Stomach (tissue), 8 donors: ENCODE measurements at regions not wholly inside any gene's neighbourhood (a gene's known extent, or its start where the extent isn't known, plus 50 kb on each side); places are given as distances from the start of the nearest gene placed in this dataset.
"Not testable (repeated sequence)": the region's sequence is repeated elsewhere in the genome, so short reads cannot be mapped to it uniquely, and the experiment has no call there.

ENCODE experiments used
- DNase-seq, 2 donors: peaks; one replicate each; pipeline versions ENCODE4 v3.0.0 to v3.0.0-alpha.2; 2013 to 2019
- H3K27ac ChIP-seq, 5 donors: fragments of 200-600 bp in 4 of 5; sonication (generic) in 4 of 5; one replicate each; pipeline ENCODE4 v1.5.1; 2013 to 2019; ENCODE audit warnings: mild to moderate bottlenecking in 1 of 5, moderate library complexity in 1 of 5
- H3K27me3 ChIP-seq, 3 donors: fragments of 200-600 bp; sonication (generic); one replicate each; pipeline ENCODE4 v1.5.1; 2017 to 2019; ENCODE audit warnings: mixed run types in 1 of 3
- H3K36me3 ChIP-seq, 4 donors: fragments of 200-600 bp; sonication (generic); 1 replicate in 3 of 4; 2 replicates in 1 of 4; pipeline ENCODE4 v1.5.1; 2016 to 2019
- H3K4me1 ChIP-seq, 4 donors: fragments of 200-600 bp; sonication (generic); one replicate each; pipeline ENCODE4 v1.5.1; 2016 to 2019
- H3K4me3 ChIP-seq, 4 donors: fragments of 200-600 bp; sonication (generic) in 3 of 4; one replicate each; pipeline ENCODE4 v1.5.1; 2016 to 2019; ENCODE audit warnings: mild to moderate bottlenecking in 1 of 4
- H3K9me3 ChIP-seq, 4 donors: fragments of 200-600 bp; sonication (generic); one replicate each; pipeline ENCODE4 v1.5.1; 2016 to 2019
- CTCF ChIP-seq, 7 experiments: fragments of 450-650 bp in 4 of 7; fragments of 200-600 bp in 3 of 7; sonication (generic) in 3 of 7; IDR thresholded peaks; one replicate each; pipeline ENCODE4 v1.5.1; 2016 to 2019; ENCODE audit warnings: antibody characterized with exemption in 7 of 7, control low read depth in 2 of 7, mild to moderate bottlenecking in 1 of 7
- EP300 ChIP-seq: sonication (generic); formaldehyde crosslinking; IDR thresholded peaks from one replicate; pipeline ENCODE4 v1.6.1; 2017; ENCODE audit warnings: antibody characterized with exemption
- POLR2A ChIP-seq, 4 donors: fragments of 450-650 bp; IDR thresholded peaks; one replicate each; pipeline ENCODE4 v1.6.1; 2016; ENCODE audit warnings: antibody characterized with exemption in 4 of 4, control low read depth in 2 of 4, mild to moderate bottlenecking in 1 of 4, moderate library complexity in 1 of 4
- POLR2AphosphoS5 ChIP-seq, 3 donors: sonication (generic); formaldehyde crosslinking; IDR thresholded peaks; one replicate each; pipeline ENCODE4 v1.6.1; 2016; ENCODE audit warnings: antibody characterized with exemption in 3 of 3
- WGBS, 5 donors: extraction: QIAGEN DNeasy Blood & Tissue Kit in 3 of 5; methylation state at CpG; one replicate each; pipeline versions ENCODE4 v1.1.5 to v1.1.7; 2013 to 2018; 5-methylcytosine and 5-hydroxymethylcytosine counted together
- intact Hi-C: fragments of 100-400 bp; cut with DNase I; formaldehyde crosslinking; loops from one replicate; pipeline ENCODE4 v1.15.1; 2023; ENCODE audit warnings: low total_unique reads
- donor health status: healthy with polysubstance abuse.
- donor health status: Bipolar disorder and iron deficiency.
- donor health status: healthy.

GRCh38 chr1:188006354-188006753, 1177.6 kb downstream of the PLA2G4A start:
- Histone ChIP-seq H3K27me3 (no peaks in the 10 kb centered on the region), H3K9me3 (peaks cover 0 to 7% (median 0%) of the 10 kb centered on the region in 4 donors), H3K27ac (no peak overlapping the region), H3K4me3 (no peak overlapping the region), H3K4me1 (no peaks in the 10 kb centered on the region), H3K36me3 (no peaks in the 10 kb centered on the region)
- 42 to 63% (median 58%) methylated on average over 1 of the region's 1 CpG for WGBS, 5 donors
- no peak for DNase-seq
- intact Hi-C loops: no loop called here
- TF ChIP-seq POLR2AphosphoS5 (IDR thresholded peaks at IDR 0.05) (no peak), POLR2A (IDR thresholded peaks at IDR 0.05) (no peak), CTCF (IDR thresholded peaks at IDR 0.05) (no peak), EP300 (no peak)

GRCh38 chr1:188013222-188013849, 1184.6 kb downstream of the PLA2G4A start:
- H3K4me3 ChIP-seq, H3K9me3 ChIP-seq, H3K36me3 ChIP-seq, H3K4me1 ChIP-seq, H3K27me3 ChIP-seq, DNase-seq, intact Hi-C loops, H3K27ac ChIP-seq: not testable (repeated sequence)
- 91 to 95% (median 93%) methylated on average over 24 to 49 of the region's 49 CpGs for WGBS, 5 donors

- Histone ChIP-seq H3K27me3 (no peaks in the 10 kb centered on the region), H3K36me3 (no peaks in the 10 kb centered on the region), H3K9me3 (peaks cover 0 to 16% (median 3%) of the 10 kb centered on the region in 4 donors), H3K4me1 (no peaks in the 10 kb centered on the region), H3K27ac (no peak overlapping the region), H3K4me3 (no peak overlapping the region)
- WGBS, 5 donors: 91 to 95% (median 92%) methylated on average over 4 of the region's 4 CpGs
- no peak for DNase-seq
- TF ChIP-seq EP300 (no peak), POLR2A (IDR thresholded peaks at IDR 0.05) (no peak), POLR2AphosphoS5 (IDR thresholded peaks at IDR 0.05) (no peak), CTCF (IDR thresholded peaks at IDR 0.05) (no peak)
- intact Hi-C loops: no loop called here
Measured at GRCh38 chr1:188017921-188018320, 1189.2 kb downstream of the PLA2G4A start.

GRCh38 chr1:188022661-188023060, 1193.9 kb downstream of the PLA2G4A start:
- no peaks in the 10 kb centered on the region for H3K27me3 ChIP-seq
- no peak overlapping the region for H3K4me3 ChIP-seq
- no peak for DNase-seq
- WGBS, 5 donors: 77 to 87% (median 79%) methylated on average over 2 of the region's 2 CpGs
- H3K36me3 ChIP-seq: no peaks in the 10 kb centered on the region
- H3K9me3 ChIP-seq: peaks cover 0 to 8% (median 2%) of the 10 kb centered on the region in 4 donors
- intact Hi-C loops: no loop called here
- TF ChIP-seq EP300: no peak
- no peak for TF ChIP-seq POLR2A (IDR thresholded peaks at IDR 0.05)
- no peak for TF ChIP-seq CTCF (IDR thresholded peaks at IDR 0.05)
- no peak for TF ChIP-seq POLR2AphosphoS5 (IDR thresholded peaks at IDR 0.05)
- no peak overlapping the region for H3K27ac ChIP-seq
- H3K4me1 ChIP-seq: no peaks in the 10 kb centered on the region

GRCh38 chr1:188023206-188023605, 1194.5 kb downstream of the PLA2G4A start:
- Histone ChIP-seq H3K27me3 (no peaks in the 10 kb centered on the region), H3K4me3 (no peak overlapping the region), H3K27ac (no peak overlapping the region), H3K4me1 (no peaks in the 10 kb centered on the region), H3K36me3 (no peaks in the 10 kb centered on the region), H3K9me3 (peaks cover 0 to 8% (median 2%) of the 10 kb centered on the region in 4 donors)
- DNase-seq: no peak
- intact Hi-C loops: no loop called here
- WGBS, 5 donors: 81 to 95% (median 89%) methylated on average over 2 of the region's 2 CpGs
- TF ChIP-seq CTCF (IDR thresholded peaks at IDR 0.05) (no peak), EP300 (no peak), POLR2AphosphoS5 (IDR thresholded peaks at IDR 0.05) (no peak), POLR2A (IDR thresholded peaks at IDR 0.05) (no peak)
